Sigmoid colon (tissue), 4 donors: ENCODE measurements at regions not wholly inside any gene's neighbourhood (a gene's known extent, or its start where the extent isn't known, plus 50 kb on each side); places are given as distances from the start of the nearest gene placed in this dataset.

ENCODE experiments used
- CTCF ChIP-seq, 4 experiments: fragments of 450-650 bp in 3 of 4; fragments of 200-600 bp in 1 of 4; IDR thresholded peaks; one replicate each; pipeline ENCODE4 v1.5.1; 2016 to 2019; ENCODE audit warnings: antibody characterized with exemption in 4 of 4, mild to moderate bottlenecking in 3 of 4, moderate library complexity in 2 of 4
- EP300 ChIP-seq, 4 donors: sonication (generic); formaldehyde crosslinking; IDR thresholded peaks; one replicate each; pipeline ENCODE4 v1.6.1; 2017; ENCODE audit warnings: antibody characterized with exemption in 4 of 4
- POLR2AphosphoS5 ChIP-seq, 4 donors: sonication (generic); formaldehyde crosslinking; IDR thresholded peaks; one replicate each; pipeline ENCODE4 v1.6.1; 2017; ENCODE audit warnings: antibody characterized with exemption in 4 of 4

- TF ChIP-seq CTCF (IDR thresholded peaks at IDR 0.05) (no peak), POLR2AphosphoS5 (IDR thresholded peaks at IDR 0.05) (no peak), EP300 (IDR thresholded peaks at IDR 0.05) (no peak)
Measured at GRCh38 chr15:79221696-79222095, 60.8 kb upstream of the ANKRD34C start.
